Liver (tissue), 3 donors: ENCODE measurements at regions not wholly inside any gene's neighbourhood (a gene's known extent, or its start where the extent isn't known, plus 50 kb on each side); places are given as distances from the start of the nearest gene placed in this dataset.

Source experiments
- CTCF ChIP-seq: fragments of 150-350 bp; IDR thresholded peaks from 2 replicates; pipeline ENCODE4 v1.5.1; 2017; ENCODE audit warnings: improper control_type of control experiment, low read depth, low read length; ENCODE audit not compliant: missing input control
- EGR1 ChIP-seq, 2 donors: IDR thresholded peaks; 2 replicates each; pipeline ENCODE4 v1.6.1; 2016 to 2018; ENCODE audit warnings: antibody characterized with exemption in 2 of 2, low read depth in 2 of 2
- FOXA1 ChIP-seq: IDR thresholded peaks from 2 replicates; pipeline ENCODE4 v1.6.1; 2016; ENCODE audit warnings: antibody characterized with exemption
- FOXA2 ChIP-seq: IDR thresholded peaks from 2 replicates; pipeline ENCODE4 v1.6.1; 2016; ENCODE audit warnings: antibody characterized with exemption
- GABPA ChIP-seq, 2 donors: IDR thresholded peaks in 1 of 2; conservative IDR thresholded peaks in 1 of 2; 2 replicates each; pipeline ENCODE4 v1.6.1; 2016; ENCODE audit warnings: antibody characterized with exemption in 2 of 2, mild to moderate bottlenecking in 1 of 2, moderate library complexity in 1 of 2
- HNF4G ChIP-seq: IDR thresholded peaks from 2 replicates; pipeline ENCODE4 v1.6.1; 2016; ENCODE audit warnings: antibody characterized with exemption
- JUND ChIP-seq, 2 donors: IDR thresholded peaks; 2 replicates each; pipeline ENCODE4 v1.6.1; 2016; ENCODE audit warnings: antibody characterized with exemption in 2 of 2
- MAX ChIP-seq: IDR thresholded peaks from 2 replicates; pipeline ENCODE4 v1.6.1; 2016; ENCODE audit warnings: antibody characterized with exemption
- RAD21 ChIP-seq, 2 donors: IDR thresholded peaks; 2 replicates each; pipeline ENCODE4 v1.6.1; 2016; ENCODE audit warnings: antibody characterized with exemption in 2 of 2, mild to moderate bottlenecking in 2 of 2
- SP1 ChIP-seq: IDR thresholded peaks from 2 replicates; pipeline ENCODE4 v1.6.1; 2018; ENCODE audit warnings: antibody characterized with exemption, mild to moderate bottlenecking
- TAF1 ChIP-seq: conservative IDR thresholded peaks from 2 replicates; pipeline ENCODE4 v1.6.1; 2016; ENCODE audit warnings: antibody characterized with exemption, mild to moderate bottlenecking
- YY1 ChIP-seq: IDR thresholded peaks from 2 replicates; pipeline ENCODE4 v1.6.1; 2016; ENCODE audit warnings: antibody characterized with exemption, mild to moderate bottlenecking
- ZBTB33 ChIP-seq: IDR thresholded peaks from 2 replicates; pipeline ENCODE4 v1.6.1; 2016; ENCODE audit warnings: antibody characterized with exemption
- TF ChIP-seq, protein P1 (sequence below): IDR thresholded peaks from 2 replicates; pipeline ENCODE4 v1.6.1; 2016; ENCODE audit warnings: antibody characterized with exemption, mild to moderate bottlenecking
- donor health status: healthy.
- donor health status: healthy.

GRCh38 chr2:120913972-120914838 is 178.5 kb downstream of the GLI2 start:
- no peak for TF ChIP-seq CTCF
- no peak for TF ChIP-seq FOXA2
- TF ChIP-seq, protein P1, sequence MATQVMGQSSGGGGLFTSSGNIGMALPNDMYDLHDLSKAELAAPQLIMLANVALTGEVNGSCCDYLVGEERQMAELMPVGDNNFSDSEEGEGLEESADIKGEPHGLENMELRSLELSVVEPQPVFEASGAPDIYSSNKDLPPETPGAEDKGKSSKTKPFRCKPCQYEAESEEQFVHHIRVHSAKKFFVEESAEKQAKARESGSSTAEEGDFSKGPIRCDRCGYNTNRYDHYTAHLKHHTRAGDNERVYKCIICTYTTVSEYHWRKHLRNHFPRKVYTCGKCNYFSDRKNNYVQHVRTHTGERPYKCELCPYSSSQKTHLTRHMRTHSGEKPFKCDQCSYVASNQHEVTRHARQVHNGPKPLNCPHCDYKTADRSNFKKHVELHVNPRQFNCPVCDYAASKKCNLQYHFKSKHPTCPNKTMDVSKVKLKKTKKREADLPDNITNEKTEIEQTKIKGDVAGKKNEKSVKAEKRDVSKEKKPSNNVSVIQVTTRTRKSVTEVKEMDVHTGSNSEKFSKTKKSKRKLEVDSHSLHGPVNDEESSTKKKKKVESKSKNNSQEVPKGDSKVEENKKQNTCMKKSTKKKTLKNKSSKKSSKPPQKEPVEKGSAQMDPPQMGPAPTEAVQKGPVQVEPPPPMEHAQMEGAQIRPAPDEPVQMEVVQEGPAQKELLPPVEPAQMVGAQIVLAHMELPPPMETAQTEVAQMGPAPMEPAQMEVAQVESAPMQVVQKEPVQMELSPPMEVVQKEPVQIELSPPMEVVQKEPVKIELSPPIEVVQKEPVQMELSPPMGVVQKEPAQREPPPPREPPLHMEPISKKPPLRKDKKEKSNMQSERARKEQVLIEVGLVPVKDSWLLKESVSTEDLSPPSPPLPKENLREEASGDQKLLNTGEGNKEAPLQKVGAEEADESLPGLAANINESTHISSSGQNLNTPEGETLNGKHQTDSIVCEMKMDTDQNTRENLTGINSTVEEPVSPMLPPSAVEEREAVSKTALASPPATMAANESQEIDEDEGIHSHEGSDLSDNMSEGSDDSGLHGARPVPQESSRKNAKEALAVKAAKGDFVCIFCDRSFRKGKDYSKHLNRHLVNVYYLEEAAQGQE, result no peak
- no peak for TF ChIP-seq SP1
- no peak for TF ChIP-seq GABPA (IDR thresholded peaks at IDR 0.05 in 1 of 2, conservative IDR thresholded peaks at IDR 0.05 in 1 of 2)
- no peak for TF ChIP-seq HNF4G
- no peak for TF ChIP-seq FOXA1
- no peak for TF ChIP-seq ZBTB33
- no peak for TF ChIP-seq YY1
- TF ChIP-seq MAX, result no peak
- TF ChIP-seq RAD21 (IDR thresholded peaks at IDR 0.05), result no peak
- no peak for TF ChIP-seq TAF1
- TF ChIP-seq JUND (IDR thresholded peaks at IDR 0.05), result no peak
- no peak for TF ChIP-seq EGR1 (IDR thresholded peaks at IDR 0.05; ENCODE audit: low read depth in 2 of 2)
